GM12878 (cell line): ENCODE measurements at regions not wholly inside any gene's neighbourhood (a gene's known extent, or its start where the extent isn't known, plus 50 kb on each side); places are given as distances from the start of the nearest gene placed in this dataset.
"Not testable (repeated sequence)": the region's sequence is repeated elsewhere in the genome, so short reads cannot be mapped to it uniquely, and the experiment has no call there.

Experiments used
- ATAC-seq: fragments of 200-7000 bp; cut with Tn5 transposase; 3 replicates; pipeline ENCODE4 v1.9.1; 2020; ENCODE audit warnings: mild to moderate bottlenecking, moderate library complexity
- BruUV-seq: library from RNA; stranded (reverse); fragments of 400-500 nt; replicated peaks from 2 replicates; lab custom pipeline; 2021; lab: Mats Ljungman, UMichigan
- CTCF ChIA-PET: fragments of 300-600 bp; sonication (Branson Sonifier 250); formaldehyde crosslinking; extraction: SDS; loops from one replicate; lab custom pipeline; 2021; ENCODE audit warnings: inconsistent platforms; lab: Yijun Ruan, JAX
- POLR2A ChIA-PET: fragments of 350-600 bp; formaldehyde crosslinking; extraction: SDS; loops from one replicate; lab custom pipeline; 2021; ENCODE audit warnings: inconsistent platforms; lab: Charles Lee
- RAD21 ChIA-PET: fragments of 300-600 bp; sonication (Branson Sonifier 250); formaldehyde crosslinking; loops from one replicate; lab custom pipeline; 2023; ENCODE audit warnings: antibody characterized with exemption; ENCODE audit not compliant: unreplicated experiment; lab: Charles Lee
- SMC1A ChIA-PET: fragments of 300-600 bp; sonication (Branson Sonifier 250); formaldehyde crosslinking; loops from one replicate; lab custom pipeline; 2023; ENCODE audit not compliant: unreplicated experiment, uncharacterized antibody; lab: Charles Lee
- DNase-seq: peaks from one replicate; pipeline ENCODE4 v3.0.0-alpha.2; 2011; ENCODE audit warnings: low read depth, low spot score
- FAIRE-seq: peaks from 3 replicates; lab custom pipeline; 2011; peaks lifted over from hg19 to GRCh38; lab: Jason Lieb, UNC
- H2AFZ ChIP-seq: 2 replicates; pipeline ENCODE4 v1.6.0; 2011; ENCODE audit warnings: low read depth, low read length, control low read depth; ENCODE audit not compliant: control insufficient read depth
- H3K27ac ChIP-seq: 2 replicates; pipeline ENCODE4 v1.5.1; 2011; ENCODE audit warnings: control low read depth; ENCODE audit not compliant: control insufficient read depth, insufficient read depth
- H3K27me3 ChIP-seq, 2 experiments: replicated peaks in 1 of 2; 2 replicates each; pipeline versions ENCODE4 v1.6.0 to v1.6.1; 2011; ENCODE audit warnings: low read length in 1 of 2; ENCODE audit not compliant: control insufficient read depth in 2 of 2, insufficient read depth in 2 of 2
- H3K36me3 ChIP-seq, 2 experiments: 2 replicates each; pipeline ENCODE4 v1.5.1; 2011; ENCODE audit warnings: low read length in 1 of 2; ENCODE audit not compliant: control insufficient read depth in 2 of 2, insufficient read depth in 2 of 2
- H3K4me1 ChIP-seq: 2 replicates; pipeline ENCODE4 v1.6.1; 2011; ENCODE audit warnings: mild to moderate bottlenecking, low read length, moderate library complexity, mixed read lengths; ENCODE audit not compliant: control insufficient read depth, insufficient read depth
- H3K4me2 ChIP-seq: 2 replicates; pipeline ENCODE4 v1.6.0; 2011; ENCODE audit warnings: control low read depth; ENCODE audit not compliant: control insufficient read depth, insufficient read depth
- H3K4me3 ChIP-seq: fragments of 200-600 bp; sonication (generic); 2 replicates; pipeline ENCODE4 v1.5.1; 2016
- H3K79me2 ChIP-seq: 2 replicates; pipeline ENCODE4 v1.6.0; 2011; ENCODE audit warnings: low read length; ENCODE audit not compliant: control insufficient read depth, insufficient read depth
- H3K9ac ChIP-seq: 2 replicates; pipeline ENCODE4 v1.8.0; 2011; ENCODE audit warnings: low read length, control low read depth, mixed read lengths; ENCODE audit not compliant: control insufficient read depth, insufficient read depth
- H3K9me3 ChIP-seq: replicated peaks from 3 replicates; pipeline ENCODE4 v1.5.1; 2011; ENCODE audit warnings: mild to moderate bottlenecking, low read length; ENCODE audit not compliant: control insufficient read depth, insufficient read depth
- H4K20me1 ChIP-seq: 2 replicates; pipeline ENCODE4 v1.6.0; 2011; ENCODE audit not compliant: control insufficient read depth, insufficient read depth
- BCLAF1 ChIP-seq: fragments of 450-650 bp; IDR thresholded peaks from 2 replicates; pipeline ENCODE4 v1.6.1; 2017; ENCODE audit warnings: antibody characterized with exemption, mild to moderate bottlenecking, moderate library complexity
- ZNF592 ChIP-seq: fragments of 450-650 bp; IDR thresholded peaks from 2 replicates; pipeline ENCODE4 v1.6.1; 2017; ENCODE audit warnings: mild to moderate bottlenecking, moderate library complexity
- WGBS: methylation state at CpG from one replicate; pipeline ENCODE4 v1.1.6; 2016; ENCODE audit warnings: low lambda C conversion rate; ENCODE audit not compliant: insufficient replicate concordance, insufficient coverage; ENCODE audit errors: missing lambda C conversion rate; 5-methylcytosine and 5-hydroxymethylcytosine counted together
- in situ Hi-C: fragments of 300-500 bp; cut with MboI; formaldehyde crosslinking; loops from 9 replicates; pipeline ENCODE4 v1.14.3; 2018; ENCODE audit warnings: mixed read lengths
- intact Hi-C: fragments of 100-400 bp; cut with micrococcal nuclease; formaldehyde crosslinking; loops from one replicate; pipeline ENCODE4 v1.14.2; 2022; ENCODE audit not compliant: unreplicated experiment

GRCh38 chr10:115033898-115034297 lies 59.3 kb upstream of the ATRNL1 start:
- Histone ChIP-seq H3K27me3 (no peaks in the 10 kb centered on the region), H2AFZ (no peak overlapping the region), H3K4me1 (no peaks in the 10 kb centered on the region), H3K4me2 (no peak overlapping the region), H3K79me2 (no peaks in the 10 kb centered on the region)
- WGBS = 44% methylated on average over 6 of the region's 6 CpGs
- in situ Hi-C loops = no loop called here
- DNase-seq = no peak
- BruUV-seq = no TSS peak
- RAD21 ChIA-PET = no interaction called here
- TF ChIP-seq BCLAF1 = no peak
- TF ChIP-seq ZNF592 = no peak
- TF ChIP-seq, all 136 proteins: peak for 0
- no peak for ATAC-seq
- Histone ChIP-seq H3K27ac (no peak overlapping the region), H3K9ac (no peak overlapping the region), H3K9me3 (no peaks in the 10 kb centered on the region), H4K20me1 (no peaks in the 10 kb centered on the region), H3K4me3 (no peak overlapping the region), H3K36me3 (no peaks in the 10 kb centered on the region)
- no peak for FAIRE-seq
- ChIA-PET SMC1A (no interaction called here), CTCF (interaction anchor here (0.7 kb wide), 1 partner anchor 972 kb away, joined by 3 read pairs; no protein-coding TSS in a partner anchor), POLR2A (no interaction called here)
- intact Hi-C loops = no loop called here

GRCh38 chr10:115039781-115040180 lies 53.4 kb upstream of the ATRNL1 start:
- 50% methylated on average over 1 of the region's 1 CpG for WGBS
- in situ Hi-C loops, CTCF ChIA-PET: not testable (repeated sequence)

More at GRCh38 chr10:115039781-115040180, 53.4 kb upstream of the ATRNL1 start:
- H3K79me2 ChIP-seq, H3K27ac ChIP-seq, H3K9me3 ChIP-seq, RAD21 ChIA-PET, SMC1A ChIA-PET, H3K4me2 ChIP-seq, intact Hi-C loops, H3K36me3 ChIP-seq, H3K4me3 ChIP-seq, H3K9ac ChIP-seq, BruUV-seq, FAIRE-seq, H3K4me1 ChIP-seq, H3K27me3 ChIP-seq, ATAC-seq, POLR2A ChIA-PET, H2AFZ ChIP-seq, DNase-seq, H4K20me1 ChIP-seq: not testable (repeated sequence)
